HG03175 (cell line): ENCODE measurements at regions not wholly inside any gene's neighbourhood (a gene's known extent, or its start where the extent isn't known, plus 50 kb on each side); places are given as distances from the start of the nearest gene placed in this dataset.

Experiments
- ATAC-seq: cut with Tn5 transposase; IDR thresholded peaks from one replicate; pipeline ENCODE4 v1.9.1; 2021; ENCODE audit warnings: mild to moderate bottlenecking, moderate library complexity; ENCODE audit not compliant: unreplicated experiment

GRCh38 chr5:165665735-165666400 lies 2160.4 kb downstream of the MAT2B start:
- ATAC-seq: no peak

GRCh38 chr5:165673499-165673898 lies 2168.1 kb downstream of the MAT2B start:
- no peak for ATAC-seq

- ATAC-seq: no peak
Measured at GRCh38 chr5:165695796-165696195, 2190.4 kb downstream of the MAT2B start.

GRCh38 chr5:165705960-165706359 lies 2200.5 kb downstream of the MAT2B start:
- no peak for ATAC-seq

GRCh38 chr5:165712011-165712410 lies 2206.6 kb downstream of the MAT2B start:
- no peak for ATAC-seq

GRCh38 chr5:165714598-165714997 lies 2209.2 kb downstream of the MAT2B start:
- no peak for ATAC-seq

- no peak for ATAC-seq
Measured at GRCh38 chr5:165720901-165721300, 2215.5 kb downstream of the MAT2B start.

GRCh38 chr5:165722401-165722800 lies 2217.0 kb downstream of the MAT2B start:
- no peak for ATAC-seq

GRCh38 chr5:165723931-165724330 lies 2218.5 kb downstream of the MAT2B start:
- ATAC-seq: no peak

- ATAC-seq: no peak
Measured at GRCh38 chr5:165728425-165728824, 2223.0 kb downstream of the MAT2B start.

- ATAC-seq: no peak
Measured at GRCh38 chr5:165735388-165735787, 2230.0 kb downstream of the MAT2B start.

GRCh38 chr5:165739079-165739741 lies 2233.8 kb downstream of the MAT2B start:
- no peak for ATAC-seq

GRCh38 chr5:165757791-165758190 lies 2252.4 kb downstream of the MAT2B start:
- no peak for ATAC-seq

GRCh38 chr5:165775111-165775510 lies 2269.7 kb downstream of the MAT2B start:
- no peak for ATAC-seq

- ATAC-seq: no peak
Measured at GRCh38 chr5:165779505-165779904, 2274.1 kb downstream of the MAT2B start.

GRCh38 chr5:165780901-165781300 lies 2275.5 kb downstream of the MAT2B start:
- ATAC-seq: no peak

GRCh38 chr5:165781738-165782137 lies 2276.3 kb downstream of the MAT2B start:
- no peak for ATAC-seq

- ATAC-seq: no peak
Measured at GRCh38 chr5:165783024-165783423, 2277.6 kb downstream of the MAT2B start.

GRCh38 chr5:165786073-165786472 lies 2280.7 kb downstream of the MAT2B start:
- ATAC-seq: no peak

GRCh38 chr5:165795073-165795472 lies 2289.7 kb downstream of the MAT2B start:
- ATAC-seq: no peak

- ATAC-seq: no peak
Measured at GRCh38 chr5:165805756-165806155, 2300.3 kb downstream of the MAT2B start.

- ATAC-seq: no peak
Measured at GRCh38 chr5:165808335-165808734, 2302.9 kb downstream of the MAT2B start.

GRCh38 chr5:165809914-165810313 lies 2304.5 kb downstream of the MAT2B start:
- ATAC-seq: no peak
